Calu3 (cell line): ENCODE measurements at regions not wholly inside any gene's neighbourhood (a gene's known extent, or its start where the extent isn't known, plus 50 kb on each side); places are given as distances from the start of the nearest gene placed in this dataset.

Experiments used
- BruUV-seq: library from RNA; stranded (reverse); fragments of 400-500 nt; replicated peaks from 2 replicates; lab custom pipeline; 2021; lab: Mats Ljungman, UMichigan
- CTCF ChIA-PET: fragments of 300-600 bp; sonication (Branson Sonifier 250); formaldehyde crosslinking; loops from one replicate; lab custom pipeline; 2022; ENCODE audit warnings: antibody characterized with exemption; lab: Charles Lee
- DNase-seq: peaks from one replicate; pipeline ENCODE4 v3.0.0; 2022
- H3K27ac Mint-ChIP-seq: one replicate; pipeline ENCODE4 v1.8.0; 2022; ENCODE audit warnings: mixed read lengths; ENCODE audit not compliant: unreplicated experiment
- H3K27me3 Mint-ChIP-seq: one replicate; pipeline ENCODE4 v1.8.0; 2022; ENCODE audit warnings: mixed read lengths; ENCODE audit not compliant: unreplicated experiment
- H3K36me3 Mint-ChIP-seq: one replicate; pipeline ENCODE4 v1.8.0; 2022; ENCODE audit warnings: mild to moderate bottlenecking, moderate library complexity, mixed read lengths; ENCODE audit not compliant: insufficient read depth, unreplicated experiment
- H3K4me1 Mint-ChIP-seq: one replicate; pipeline ENCODE4 v1.8.0; 2022; ENCODE audit warnings: mild to moderate bottlenecking, low read depth, mixed read lengths; ENCODE audit not compliant: unreplicated experiment
- H3K4me3 Mint-ChIP-seq: one replicate; pipeline ENCODE4 v1.8.0; 2022; ENCODE audit warnings: mild to moderate bottlenecking, low read depth, moderate library complexity, mixed read lengths; ENCODE audit not compliant: unreplicated experiment
- H3K9me3 Mint-ChIP-seq: one replicate; pipeline ENCODE4 v1.8.0; 2022; ENCODE audit warnings: low read depth, mixed read lengths; ENCODE audit not compliant: unreplicated experiment
- intact Hi-C: fragments of 100-400 bp; cut with micrococcal nuclease; formaldehyde crosslinking; loops from one replicate; pipeline ENCODE4 v1.10.0; 2022; ENCODE audit not compliant: unreplicated experiment
- TF ChIP-seq, protein P1 (sequence below): fragments of 200-600 bp; IDR thresholded peaks from one replicate; pipeline ENCODE4 v1.8.0; 2022; ENCODE audit warnings: antibody characterized with exemption; ENCODE audit not compliant: unreplicated experiment

DNA sequence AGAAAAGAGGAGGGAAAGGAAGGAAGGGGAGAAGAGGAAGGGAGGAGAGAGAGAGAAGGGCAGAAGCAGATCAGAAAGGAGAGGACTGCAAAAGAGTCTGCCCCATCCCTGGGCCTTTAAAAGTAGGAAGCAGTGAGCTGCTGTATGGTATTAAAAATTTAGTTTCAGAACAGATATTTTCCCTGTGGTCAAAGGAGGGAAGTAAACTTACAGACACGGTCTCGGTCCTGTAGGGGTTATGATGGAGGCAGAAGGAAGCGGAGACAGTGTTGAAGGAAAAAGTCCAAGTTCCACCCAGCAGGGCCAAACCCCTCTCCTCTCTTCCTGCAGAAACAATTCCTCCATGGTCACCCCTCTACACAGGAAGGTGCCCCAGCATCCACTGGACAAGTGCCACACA is 122.0 kb upstream of the PROK2 start:
- intact Hi-C loops: no loop called here
- H3K36me3 Mint-ChIP-seq: no peaks in the 10 kb centered on the region
- H3K27me3 Mint-ChIP-seq: peaks cover 59% of the 10 kb centered on the region
- TF ChIP-seq, protein P1, sequence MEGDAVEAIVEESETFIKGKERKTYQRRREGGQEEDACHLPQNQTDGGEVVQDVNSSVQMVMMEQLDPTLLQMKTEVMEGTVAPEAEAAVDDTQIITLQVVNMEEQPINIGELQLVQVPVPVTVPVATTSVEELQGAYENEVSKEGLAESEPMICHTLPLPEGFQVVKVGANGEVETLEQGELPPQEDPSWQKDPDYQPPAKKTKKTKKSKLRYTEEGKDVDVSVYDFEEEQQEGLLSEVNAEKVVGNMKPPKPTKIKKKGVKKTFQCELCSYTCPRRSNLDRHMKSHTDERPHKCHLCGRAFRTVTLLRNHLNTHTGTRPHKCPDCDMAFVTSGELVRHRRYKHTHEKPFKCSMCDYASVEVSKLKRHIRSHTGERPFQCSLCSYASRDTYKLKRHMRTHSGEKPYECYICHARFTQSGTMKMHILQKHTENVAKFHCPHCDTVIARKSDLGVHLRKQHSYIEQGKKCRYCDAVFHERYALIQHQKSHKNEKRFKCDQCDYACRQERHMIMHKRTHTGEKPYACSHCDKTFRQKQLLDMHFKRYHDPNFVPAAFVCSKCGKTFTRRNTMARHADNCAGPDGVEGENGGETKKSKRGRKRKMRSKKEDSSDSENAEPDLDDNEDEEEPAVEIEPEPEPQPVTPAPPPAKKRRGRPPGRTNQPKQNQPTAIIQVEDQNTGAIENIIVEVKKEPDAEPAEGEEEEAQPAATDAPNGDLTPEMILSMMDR: no peak
- DNase-seq: no peak
- CTCF ChIA-PET: no interaction called here
- H3K27ac Mint-ChIP-seq: no peak overlapping the region
- H3K4me1 Mint-ChIP-seq: peaks cover 8% of the 10 kb centered on the region
- BruUV-seq: no TSS peak
- H3K4me3 Mint-ChIP-seq: no peak overlapping the region
- H3K9me3 Mint-ChIP-seq: no peaks in the 10 kb centered on the region

DNA sequence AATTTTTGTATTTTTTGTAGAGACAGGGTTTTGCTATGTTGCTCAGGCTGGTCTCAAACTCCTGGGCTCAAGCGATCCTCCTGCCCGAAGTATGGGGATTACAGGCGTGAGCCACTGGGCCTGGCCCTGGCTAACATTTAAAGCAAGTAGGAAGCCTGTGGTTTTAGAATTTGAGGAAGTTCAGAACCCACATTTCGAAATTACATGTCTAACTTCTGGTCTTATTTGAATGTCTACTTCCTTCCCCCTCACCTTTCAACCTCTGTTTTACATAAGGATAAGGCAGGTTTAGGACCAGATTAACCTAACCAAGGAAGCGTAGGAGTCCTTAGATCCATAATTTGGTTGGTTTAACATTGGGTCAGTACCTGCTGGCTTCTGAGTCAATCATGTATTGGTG is 120.5 kb upstream of the PROK2 start:
- H3K36me3 Mint-ChIP-seq: no peaks in the 10 kb centered on the region
- no peak overlapping the region for H3K27ac Mint-ChIP-seq
- BruUV-seq: no TSS peak
- no peak overlapping the region for H3K4me3 Mint-ChIP-seq
- peaks cover 54% of the 10 kb centered on the region for H3K27me3 Mint-ChIP-seq
- no peaks in the 10 kb centered on the region for H3K9me3 Mint-ChIP-seq
- DNase-seq: no peak
- CTCF ChIA-PET: no interaction called here
- intact Hi-C loops: no loop called here
- peaks cover 8% of the 10 kb centered on the region for H3K4me1 Mint-ChIP-seq
- TF ChIP-seq, protein P1: no peak

DNA sequence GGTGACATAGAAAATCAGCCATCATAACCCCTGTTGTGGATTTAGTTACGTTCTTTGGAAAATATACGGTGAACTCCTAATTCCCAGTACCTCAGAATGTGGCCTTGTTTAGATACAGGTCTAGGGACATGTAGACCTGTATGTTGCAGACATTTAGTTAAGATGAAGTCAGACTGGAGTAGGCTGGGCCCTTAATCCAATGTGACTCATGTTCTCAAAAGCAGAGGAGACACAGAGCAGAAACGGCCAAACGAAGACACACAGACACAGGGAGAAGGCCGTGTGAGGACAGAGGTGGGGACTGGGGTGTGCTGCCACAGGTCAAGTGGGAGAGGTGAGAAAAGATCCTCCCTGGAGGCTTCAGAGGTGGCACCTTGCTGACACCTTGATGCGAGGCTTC is 119.0 kb upstream of the PROK2 start:
- BruUV-seq: no TSS peak
- no peaks in the 10 kb centered on the region for H3K36me3 Mint-ChIP-seq
- H3K9me3 Mint-ChIP-seq: no peaks in the 10 kb centered on the region
- H3K4me3 Mint-ChIP-seq: no peak overlapping the region
- TF ChIP-seq, protein P1: no peak
- DNase-seq: no peak
- peaks cover 8% of the 10 kb centered on the region for H3K4me1 Mint-ChIP-seq
- H3K27me3 Mint-ChIP-seq: peaks cover 42% of the 10 kb centered on the region
- H3K27ac Mint-ChIP-seq: no peak overlapping the region
- intact Hi-C loops: no loop called here
- CTCF ChIA-PET: no interaction called here

DNA sequence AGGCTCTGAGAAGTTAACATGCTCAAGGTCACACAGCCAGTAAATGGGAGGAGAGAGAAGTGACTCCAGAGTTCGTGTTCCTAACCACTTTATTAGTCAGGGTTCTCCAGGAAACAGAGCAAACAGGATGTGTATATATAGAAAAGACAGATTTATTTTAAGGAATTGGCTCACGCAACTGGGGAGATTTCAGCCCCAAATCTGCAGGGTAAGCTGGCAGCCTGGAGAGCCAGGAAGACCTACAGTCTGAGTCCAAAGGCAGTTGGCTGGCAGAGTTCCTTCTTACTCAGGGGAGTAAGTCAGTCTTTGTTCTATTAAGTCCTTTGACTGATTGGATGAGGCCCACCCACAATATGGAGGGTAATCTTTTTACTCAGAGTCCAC is 118.2 kb upstream of the PROK2 start:
- Mint-ChIP-seq H3K9me3 (no peaks in the 10 kb centered on the region), H3K4me3 (no peak overlapping the region), H3K4me1 (peaks cover 8% of the 10 kb centered on the region), H3K27me3 (peaks cover 42% of the 10 kb centered on the region), H3K27ac (no peak overlapping the region), H3K36me3 (no peaks in the 10 kb centered on the region)
- no peak for DNase-seq
- TF ChIP-seq, protein P1: no peak
- CTCF ChIA-PET: interaction anchor here (0.5 kb wide), 1 partner anchor 217 kb away, joined by 5 read pairs; no protein-coding TSS in a partner anchor
- no TSS peak for BruUV-seq
- intact Hi-C loops: no loop called here
